ENCODE measurements at regions not wholly inside any gene's neighbourhood (a gene's known extent, or its start where the extent isn't known, plus 50 kb on each side); places are given as distances from the start of the nearest gene placed in this dataset.
A peak's percentile ranks its signal among the peaks of the same experiment; 100 is the strongest.

DNA sequence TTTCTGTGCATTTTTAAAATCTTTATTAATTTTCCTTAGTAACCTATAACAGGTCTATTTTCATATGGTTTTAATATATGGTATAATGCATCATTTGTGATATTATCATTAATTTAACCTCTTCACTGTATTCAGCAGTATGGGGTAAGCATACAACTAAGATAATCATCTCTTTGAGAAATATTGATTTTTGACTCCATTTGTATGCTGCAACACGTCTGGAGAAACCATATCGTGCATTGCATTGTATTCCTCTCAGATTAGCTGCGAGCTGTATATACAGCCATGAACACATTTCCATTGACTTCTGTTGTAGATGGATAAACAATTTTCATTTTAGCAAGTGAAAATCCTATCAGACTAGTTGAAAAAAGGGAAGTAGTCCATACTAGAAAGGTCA lies 2275.8 kb upstream of the PCDH20 start:
- TF ChIP-seq, protein P1, sequence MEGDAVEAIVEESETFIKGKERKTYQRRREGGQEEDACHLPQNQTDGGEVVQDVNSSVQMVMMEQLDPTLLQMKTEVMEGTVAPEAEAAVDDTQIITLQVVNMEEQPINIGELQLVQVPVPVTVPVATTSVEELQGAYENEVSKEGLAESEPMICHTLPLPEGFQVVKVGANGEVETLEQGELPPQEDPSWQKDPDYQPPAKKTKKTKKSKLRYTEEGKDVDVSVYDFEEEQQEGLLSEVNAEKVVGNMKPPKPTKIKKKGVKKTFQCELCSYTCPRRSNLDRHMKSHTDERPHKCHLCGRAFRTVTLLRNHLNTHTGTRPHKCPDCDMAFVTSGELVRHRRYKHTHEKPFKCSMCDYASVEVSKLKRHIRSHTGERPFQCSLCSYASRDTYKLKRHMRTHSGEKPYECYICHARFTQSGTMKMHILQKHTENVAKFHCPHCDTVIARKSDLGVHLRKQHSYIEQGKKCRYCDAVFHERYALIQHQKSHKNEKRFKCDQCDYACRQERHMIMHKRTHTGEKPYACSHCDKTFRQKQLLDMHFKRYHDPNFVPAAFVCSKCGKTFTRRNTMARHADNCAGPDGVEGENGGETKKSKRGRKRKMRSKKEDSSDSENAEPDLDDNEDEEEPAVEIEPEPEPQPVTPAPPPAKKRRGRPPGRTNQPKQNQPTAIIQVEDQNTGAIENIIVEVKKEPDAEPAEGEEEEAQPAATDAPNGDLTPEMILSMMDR (IDR thresholded peaks at IDR 0.05; ENCODE audit: insufficient read depth, missing control alignments): no peak
- DNase-seq (ENCODE audit: insufficient read length, low spot score): no peak
- FAIRE-seq: no peak

DNA sequence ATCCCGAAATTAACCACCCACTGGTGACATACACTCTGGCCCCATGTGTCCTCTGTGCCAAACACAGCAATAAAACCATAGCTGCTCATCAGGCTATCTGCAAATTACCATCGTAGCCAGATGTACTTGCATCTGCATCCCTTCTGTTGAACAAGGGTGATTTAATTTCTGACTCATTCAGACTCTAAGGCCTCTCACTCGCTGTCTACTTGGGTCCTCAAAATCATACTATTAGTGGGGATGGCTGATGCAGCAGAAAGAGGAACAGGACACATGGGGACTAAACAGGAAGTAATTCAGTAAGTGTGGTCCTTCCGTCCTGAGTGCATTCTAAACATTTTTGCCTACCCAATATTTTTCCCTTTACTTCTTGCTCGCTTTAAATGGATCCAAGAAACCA lies 2275.0 kb upstream of the PCDH20 start:
- DNase-seq (ENCODE audit: insufficient read length, low spot score): no peak
- TF ChIP-seq, protein P1 (IDR thresholded peaks at IDR 0.05; ENCODE audit: insufficient read depth, missing control alignments): no peak
- FAIRE-seq: no peak

DNA sequence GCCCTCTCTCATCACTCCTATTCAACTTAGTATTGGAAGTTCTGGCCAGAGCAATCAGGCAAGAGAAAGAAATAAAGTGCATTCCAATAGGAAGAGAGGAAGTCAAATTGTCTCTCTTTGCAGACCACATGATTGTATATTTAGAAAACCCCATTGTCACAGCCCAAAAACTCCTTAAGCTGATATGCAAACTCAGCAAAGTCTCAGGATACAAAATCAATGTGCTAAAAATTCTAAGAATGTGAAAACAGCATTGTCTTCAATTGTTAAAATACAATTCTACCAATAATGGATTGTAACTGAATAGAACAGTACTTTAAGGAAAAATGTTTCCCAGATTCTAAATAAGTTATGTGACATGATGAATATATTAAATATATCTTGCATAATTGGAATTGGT lies 2269.2 kb upstream of the PCDH20 start:
- DNase-seq (ENCODE audit: insufficient read length, low spot score): no peak
- no peak for FAIRE-seq
- TF ChIP-seq, protein P1 (IDR thresholded peaks at IDR 0.05; ENCODE audit: insufficient read depth, missing control alignments): no peak

DNA sequence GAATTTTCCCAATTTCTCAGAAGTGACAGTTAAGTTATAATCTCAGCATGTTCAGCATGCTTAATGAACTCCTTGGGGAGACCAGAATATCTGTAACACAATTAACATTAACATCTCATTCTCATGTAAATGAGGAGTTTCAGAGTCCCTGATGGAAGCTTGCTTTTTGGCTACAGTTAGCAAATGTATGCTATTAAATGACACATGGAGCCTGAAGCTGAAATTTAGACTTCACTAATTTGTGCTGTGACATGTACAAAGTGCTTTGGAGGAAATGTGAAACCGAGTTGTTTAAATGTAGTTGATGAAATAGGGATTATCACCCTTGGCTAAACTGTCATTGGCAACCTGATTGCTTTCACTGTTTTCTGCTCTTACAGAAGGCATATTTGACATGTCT lies 2265.1 kb upstream of the PCDH20 start:
- TF ChIP-seq, protein P1 (IDR thresholded peaks at IDR 0.05; ENCODE audit: insufficient read depth, missing control alignments): no peak
- FAIRE-seq (no peak), DNase-seq (ENCODE audit: insufficient read length, low spot score) (no peak)

DNA sequence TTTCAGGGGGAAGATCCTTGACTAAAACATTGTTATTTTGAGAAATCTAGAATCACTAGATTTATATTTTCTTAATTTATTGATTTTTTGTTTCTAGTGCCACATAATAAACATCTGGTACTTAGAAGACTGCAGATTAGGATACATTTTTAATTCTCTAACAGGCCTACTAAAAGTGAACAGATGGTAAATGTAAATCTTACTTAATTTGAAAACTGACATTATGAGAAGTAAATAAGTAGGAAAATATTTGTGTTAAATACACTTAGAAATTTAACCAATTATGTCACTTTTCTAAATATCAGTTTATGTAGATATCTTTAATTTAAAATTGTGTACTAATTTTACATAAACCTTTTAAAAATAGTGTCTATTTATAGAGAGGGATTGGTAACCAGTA lies 2255.6 kb upstream of the PCDH20 start:
- DNase-seq (ENCODE audit: insufficient read length, low spot score) (no peak), FAIRE-seq (peak; percentile 92)
- TF ChIP-seq, protein P1 (IDR thresholded peaks at IDR 0.05; ENCODE audit: insufficient read depth, missing control alignments): no peak

DNA sequence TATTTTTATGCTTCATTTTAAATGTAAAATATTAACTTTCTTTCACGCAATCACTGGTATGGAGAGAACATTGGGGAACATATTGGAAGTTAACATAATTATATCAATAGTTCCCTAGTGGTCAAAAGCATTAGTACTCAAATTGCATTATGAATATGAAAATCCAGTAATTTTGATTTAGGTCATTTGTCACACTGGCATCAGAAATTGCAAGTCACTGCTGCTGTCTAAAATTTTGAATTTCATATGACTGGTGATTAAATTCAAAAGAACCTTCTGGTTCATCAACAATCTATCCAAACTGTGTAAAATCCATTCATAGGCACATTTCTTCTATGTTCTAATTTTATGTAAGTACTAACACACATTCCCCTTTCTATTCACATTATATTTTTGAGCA lies 2235.7 kb upstream of the PCDH20 start:
- TF ChIP-seq, protein P1 (IDR thresholded peaks at IDR 0.05; ENCODE audit: insufficient read depth, missing control alignments): no peak
- DNase-seq (ENCODE audit: insufficient read length, low spot score) (no peak), FAIRE-seq (no peak)

DNA sequence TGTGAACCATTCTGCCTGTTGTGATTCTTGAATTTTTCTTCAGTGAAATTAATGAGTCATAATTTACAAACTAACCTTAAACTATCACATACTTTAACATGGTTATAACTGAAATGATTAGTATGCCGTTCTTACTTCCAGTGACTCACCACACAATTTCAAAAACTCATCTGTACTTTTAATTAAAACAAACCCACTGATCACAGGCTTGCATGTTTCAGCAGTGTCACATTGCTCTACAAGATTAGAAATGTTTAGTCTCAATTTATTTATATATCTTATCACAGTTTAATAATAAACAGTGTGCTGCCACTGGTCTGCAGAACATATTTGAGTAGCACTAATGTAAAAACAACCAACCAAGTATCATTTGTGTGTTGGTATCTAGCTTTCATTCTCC lies 2227.9 kb upstream of the PCDH20 start:
- FAIRE-seq (no peak), DNase-seq (ENCODE audit: insufficient read length, low spot score) (no peak)
- TF ChIP-seq, protein P1 (IDR thresholded peaks at IDR 0.05; ENCODE audit: insufficient read depth, missing control alignments): no peak
